ACC112 (cell line): ENCODE measurements at regions not wholly inside any gene's neighbourhood (a gene's known extent, or its start where the extent isn't known, plus 50 kb on each side); places are given as distances from the start of the nearest gene placed in this dataset.

Source experiments
- H2AFZ ChIP-seq: fragments of 200-600 bp; sonication (generic); one replicate; pipeline ENCODE4 v1.6.0; 2017; ENCODE audit warnings: antibody characterized with exemption, low read length; ENCODE audit not compliant: unreplicated experiment
- H3K27ac ChIP-seq: fragments of 200-600 bp; sonication (generic); 2 replicates; pipeline ENCODE4 v1.5.1; 2014; ENCODE audit warnings: low read depth, mild to moderate bottlenecking, antibody characterized with exemption, low read length, moderate library complexity
- H3K27me3 ChIP-seq: fragments of 200-600 bp; sonication (generic); 2 replicates; pipeline ENCODE4 v1.6.1; 2014; ENCODE audit warnings: mild to moderate bottlenecking, antibody characterized with exemption, low read length, moderate library complexity, mixed read lengths; ENCODE audit not compliant: insufficient read depth
- H3K36me3 ChIP-seq: fragments of 200-600 bp; sonication (generic); 2 replicates; pipeline ENCODE4 v1.6.1; 2016; ENCODE audit warnings: mild to moderate bottlenecking, antibody characterized with exemption, low read length, moderate library complexity, mixed read lengths; ENCODE audit not compliant: insufficient read depth
- H3K4me1 ChIP-seq: fragments of 200-600 bp; sonication (generic); one replicate; pipeline ENCODE4 v1.6.1; 2016; ENCODE audit warnings: low read length, mixed read lengths; ENCODE audit not compliant: insufficient read depth, unreplicated experiment, control insufficient read depth
- H3K4me3 ChIP-seq: fragments of 200-600 bp; sonication (generic); 2 replicates; pipeline ENCODE4 v1.5.1; 2014; ENCODE audit warnings: mild to moderate bottlenecking, low read depth, low read length
- H3K79me2 ChIP-seq: fragments of 200-600 bp; sonication (generic); one replicate; pipeline ENCODE4 v1.6.0; 2016; ENCODE audit warnings: low read length; ENCODE audit not compliant: control insufficient read depth, unreplicated experiment, insufficient read depth

GRCh38 chr5:159385536-159385935 lies 55.2 kb upstream of the IL12B start:
- Histone ChIP-seq H3K4me3 (no peak overlapping the region), H3K79me2 (no peaks in the 10 kb centered on the region), H3K36me3 (no peaks in the 10 kb centered on the region), H2AFZ (no peak overlapping the region), H3K27me3 (peaks cover 14% of the 10 kb centered on the region; the same call in 1 of the 2 replicates), H3K27ac (no peak overlapping the region), H3K4me1 (no peaks in the 10 kb centered on the region)

GRCh38 chr5:159386028-159386711 lies 55.9 kb upstream of the IL12B start:
- Histone ChIP-seq H3K27ac (no peak overlapping the region), H3K27me3 (peaks cover 19% of the 10 kb centered on the region; the same call in 1 of the 2 replicates), H3K36me3 (no peaks in the 10 kb centered on the region), H3K4me1 (no peaks in the 10 kb centered on the region), H3K79me2 (no peaks in the 10 kb centered on the region), H3K4me3 (no peak overlapping the region), H2AFZ (no peak overlapping the region)

GRCh38 chr5:159392871-159393270 lies 62.6 kb upstream of the IL12B start:
- no peak overlapping the region for H3K27ac ChIP-seq
- H3K79me2 ChIP-seq = no peaks in the 10 kb centered on the region
- H3K4me3 ChIP-seq = no peak overlapping the region
- H3K36me3 ChIP-seq = no peaks in the 10 kb centered on the region
- peaks cover 30% of the 10 kb centered on the region for H3K27me3 ChIP-seq
- H2AFZ ChIP-seq = no peak overlapping the region
- no peaks in the 10 kb centered on the region for H3K4me1 ChIP-seq

GRCh38 chr5:159393854-159394274 lies 63.6 kb upstream of the IL12B start:
- Histone ChIP-seq H3K79me2 (no peaks in the 10 kb centered on the region), H3K36me3 (no peaks in the 10 kb centered on the region), H3K4me3 (no peak overlapping the region), H2AFZ (no peak overlapping the region), H3K4me1 (no peaks in the 10 kb centered on the region), H3K27me3 (peaks cover 27% of the 10 kb centered on the region), H3K27ac (no peak overlapping the region)

GRCh38 chr5:159395202-159395601 lies 64.9 kb upstream of the IL12B start:
- H3K4me3 ChIP-seq = no peak overlapping the region
- no peak overlapping the region for H3K27ac ChIP-seq
- no peaks in the 10 kb centered on the region for H3K79me2 ChIP-seq
- peaks cover 18% of the 10 kb centered on the region for H3K27me3 ChIP-seq
- H3K36me3 ChIP-seq = no peaks in the 10 kb centered on the region
- no peak overlapping the region for H2AFZ ChIP-seq
- H3K4me1 ChIP-seq = no peaks in the 10 kb centered on the region

- Histone ChIP-seq H3K27ac (no peak overlapping the region), H2AFZ (no peak overlapping the region), H3K4me3 (no peak overlapping the region), H3K4me1 (no peaks in the 10 kb centered on the region), H3K27me3 (peaks cover 10% of the 10 kb centered on the region; the same call in 1 of the 2 replicates), H3K79me2 (no peaks in the 10 kb centered on the region), H3K36me3 (no peaks in the 10 kb centered on the region)
Observed at GRCh38 chr5:159398936-159399335, 68.6 kb upstream of the IL12B start.

GRCh38 chr5:159400476-159400875 lies 70.2 kb upstream of the IL12B start:
- H3K27me3 ChIP-seq = peaks cover 8% of the 10 kb centered on the region; the same call in 1 of the 2 replicates
- no peaks in the 10 kb centered on the region for H3K79me2 ChIP-seq
- no peaks in the 10 kb centered on the region for H3K4me1 ChIP-seq

GRCh38 chr5:159402311-159402710 lies 72.0 kb upstream of the IL12B start:
- H3K4me1 ChIP-seq = no peaks in the 10 kb centered on the region
- H3K27me3 ChIP-seq = peaks cover 12% of the 10 kb centered on the region; the same call in 1 of the 2 replicates
- H3K36me3 ChIP-seq = no peaks in the 10 kb centered on the region
- H2AFZ ChIP-seq = no peak overlapping the region
- H3K4me3 ChIP-seq = no peak overlapping the region
- no peak overlapping the region for H3K27ac ChIP-seq
- H3K79me2 ChIP-seq = no peaks in the 10 kb centered on the region

More at GRCh38 chr5:159400476-159400875, 70.2 kb upstream of the IL12B start:
- Histone ChIP-seq H3K27ac (no peak overlapping the region), H2AFZ (no peak overlapping the region), H3K4me3 (no peak overlapping the region), H3K36me3 (no peaks in the 10 kb centered on the region)

- no peaks in the 10 kb centered on the region for H3K79me2 ChIP-seq
- H3K36me3 ChIP-seq = no peaks in the 10 kb centered on the region
- no peaks in the 10 kb centered on the region for H3K4me1 ChIP-seq
- no peak overlapping the region for H3K4me3 ChIP-seq
- H3K27ac ChIP-seq = no peak overlapping the region
- peaks cover 12% of the 10 kb centered on the region; the same call in 1 of the 2 replicates for H3K27me3 ChIP-seq
- H2AFZ ChIP-seq = no peak overlapping the region
Observed at GRCh38 chr5:159402856-159403255, 72.6 kb upstream of the IL12B start.

- H3K4me1 ChIP-seq = no peaks in the 10 kb centered on the region
- no peak overlapping the region for H3K27ac ChIP-seq
- H3K4me3 ChIP-seq = no peak overlapping the region
- no peaks in the 10 kb centered on the region for H3K79me2 ChIP-seq
- H3K27me3 ChIP-seq = peaks cover 12% of the 10 kb centered on the region; the same call in 1 of the 2 replicates
- no peak overlapping the region for H2AFZ ChIP-seq
- H3K36me3 ChIP-seq = no peaks in the 10 kb centered on the region
Observed at GRCh38 chr5:159403906-159404681, 73.8 kb upstream of the IL12B start.
